ENCODE measurements at regions not wholly inside any gene's neighbourhood (a gene's known extent, or its start where the extent isn't known, plus 50 kb on each side); places are given as distances from the start of the nearest gene placed in this dataset.
A peak's percentile ranks its signal among the peaks of the same experiment; 100 is the strongest.

- Histone ChIP-seq H3K27me3 (ENCODE audit: insufficient read depth, low read length) (no peaks in the 10 kb centered on the region), H4K8ac (replicated peaks; ENCODE audit: insufficient read length, low read depth, low read length) (no peak overlapping the region), H2BK12ac (ENCODE audit: insufficient read length, low read depth, low read length) (no peak overlapping the region), H3K4me2 (ENCODE audit: insufficient read depth, insufficient read length, low read length) (no peak overlapping the region), H3K27ac (ENCODE audit: insufficient read length, low read depth, low read length) (no peak overlapping the region), H3K23me2 (ENCODE audit: insufficient read length, low read depth, low read length, poor library complexity, severe bottlenecking) (no peaks in the 10 kb centered on the region), H4K5ac (ENCODE audit: insufficient read length, low read depth, low read length) (no peak overlapping the region), H3K4ac (ENCODE audit: low read depth, low read length) (no peak overlapping the region), H3K14ac (ENCODE audit: insufficient read depth, low read length) (no peak overlapping the region), H3K4me1 (ENCODE audit: insufficient read depth, low read length) (no peaks in the 10 kb centered on the region), H3K18ac (ENCODE audit: insufficient read length, low read depth, low read length) (no peak overlapping the region), H4K20me1 (ENCODE audit: control insufficient read depth, insufficient read depth, insufficient read length) (no peaks in the 10 kb centered on the region), H4K91ac (ENCODE audit: insufficient read length, low read depth, low read length) (no peak overlapping the region), H3K56ac (ENCODE audit: insufficient read length, low read depth, low read length) (no peak overlapping the region), H3K79me2 (ENCODE audit: insufficient read depth, low read length) (no peaks in the 10 kb centered on the region), H3K23ac (ENCODE audit: insufficient read length, low read depth, low read length) (no peak overlapping the region), H2AK5ac (ENCODE audit: insufficient read length, low read length) (no peak overlapping the region), H2BK120ac (ENCODE audit: low read depth, low read length, poor library complexity, severe bottlenecking) (no peak overlapping the region), H2BK5ac (ENCODE audit: insufficient read length, low read length) (no peak overlapping the region), H2BK20ac (ENCODE audit: low read depth, low read length, poor library complexity, severe bottlenecking) (no peak overlapping the region), H3T11ph (ENCODE audit: low read length) (no peak overlapping the region), H2BK15ac (ENCODE audit: low read depth, low read length) (no peak overlapping the region), H3K79me1 (ENCODE audit: insufficient read depth, low read depth, low read length, poor library complexity, severe bottlenecking) (no peaks in the 10 kb centered on the region), H3K9me3 (ENCODE audit: control insufficient read depth, low read depth, low read length) (peaks cover 9% of the 10 kb centered on the region), H3K9ac (ENCODE audit: extremely low read depth, insufficient read length, low read length) (no peak overlapping the region), H2AFZ (ENCODE audit: low read length) (no peak overlapping the region)
- H3K27ac Mint-ChIP-seq, result no peak overlapping the region
- H3K27me3 Mint-ChIP-seq (ENCODE audit: low read depth), result no peaks in the 10 kb centered on the region
- no peak for TF ChIP-seq CTCF (conservative IDR thresholded peaks at IDR 0.05)
- no CpG with 5 or more reads among the region's 18 CpGs for WGBS (ENCODE audit: extremely low coverage, insufficient read length, low lambda C conversion rate)
- peaks cover 12 to 21% of the 10 kb centered on the region in 2 experiments for H3K9me3 Mint-ChIP-seq
- no peak overlapping the region for H3K4me3 Mint-ChIP-seq
- peaks cover 10 to 19% (median 15%) of the 10 kb centered on the region in 3 experiments; a peak in 6 of 7 replicates for H3K36me3 Mint-ChIP-seq (ENCODE audit: insufficient read depth in 1 of 3, low read depth in 3 of 3)
- H3K4me1 Mint-ChIP-seq, result peaks cover 0 to 8% of the 10 kb centered on the region in 2 experiments; a peak in 2 of 4 replicates
- DNase-seq, result peak; percentile 47
Measured at GRCh38 chr9:115385383-115386122, 267.6 kb upstream of the TNC start.
